Mucosa of gallbladder (tissue), 1 donor: ENCODE measurements at regions not wholly inside any gene's neighbourhood (a gene's known extent, or its start where the extent isn't known, plus 50 kb on each side); places are given as distances from the start of the nearest gene placed in this dataset.
A peak's percentile ranks its signal among the peaks of the same experiment; 100 is the strongest.

Experiments
- DNase-seq: peaks from one replicate; pipeline ENCODE4 v3.0.0-alpha.2; 2020; ENCODE audit warnings: low spot score
- donor health status: DM: no; HTN: no; CAD: no.

DNA sequence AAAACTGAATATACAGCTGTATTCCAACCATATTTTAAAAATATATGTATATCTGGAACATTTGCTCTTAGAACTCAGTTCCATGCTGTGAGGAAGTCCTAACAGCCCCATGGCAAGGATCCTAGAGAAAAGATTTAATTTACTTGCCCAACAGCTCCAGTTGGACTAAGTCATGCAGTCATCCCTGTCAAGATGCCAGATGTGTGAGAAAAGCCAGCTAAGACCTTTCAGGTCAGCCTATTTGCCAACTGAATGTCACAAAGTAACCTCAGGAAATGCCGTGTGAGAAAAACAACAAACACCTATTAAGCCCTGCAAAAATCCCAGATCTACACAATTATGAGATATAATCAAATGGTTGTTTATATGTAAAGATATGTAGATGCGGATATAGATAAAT lies 416.3 kb downstream of the NR2F1-AS1 start:
- peak; percentile 40 for DNase-seq

DNA sequence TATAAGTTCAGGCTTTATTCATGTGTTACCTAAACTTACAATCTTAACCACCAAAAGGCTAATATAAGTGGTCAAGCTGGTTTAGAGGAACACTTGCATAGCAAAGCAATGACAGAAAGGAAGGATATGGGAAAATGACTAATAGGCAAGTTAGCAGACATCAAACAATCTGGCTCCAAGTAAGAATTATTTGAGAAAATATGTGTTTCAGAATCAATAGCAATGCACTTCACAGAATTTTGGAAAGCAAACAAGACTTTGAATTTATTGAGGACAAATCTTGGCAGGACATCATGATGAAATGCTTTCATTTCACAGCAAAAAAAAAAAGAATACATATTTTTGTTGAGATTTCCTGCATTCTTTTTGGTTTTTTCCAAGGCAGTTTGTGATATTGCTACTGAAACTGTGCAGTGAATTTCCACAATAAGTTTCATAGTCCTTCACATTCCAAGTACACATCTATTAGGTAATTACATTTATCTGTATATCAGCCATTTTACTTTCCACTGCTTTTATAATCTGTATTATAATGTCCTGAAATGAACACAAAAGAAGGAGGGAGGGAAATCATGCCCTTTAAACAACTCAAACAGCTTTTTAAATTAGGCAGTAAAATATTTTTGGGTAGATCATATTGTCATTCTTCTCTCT lies 417.9 kb downstream of the NR2F1-AS1 start:
- no peak for DNase-seq

DNA sequence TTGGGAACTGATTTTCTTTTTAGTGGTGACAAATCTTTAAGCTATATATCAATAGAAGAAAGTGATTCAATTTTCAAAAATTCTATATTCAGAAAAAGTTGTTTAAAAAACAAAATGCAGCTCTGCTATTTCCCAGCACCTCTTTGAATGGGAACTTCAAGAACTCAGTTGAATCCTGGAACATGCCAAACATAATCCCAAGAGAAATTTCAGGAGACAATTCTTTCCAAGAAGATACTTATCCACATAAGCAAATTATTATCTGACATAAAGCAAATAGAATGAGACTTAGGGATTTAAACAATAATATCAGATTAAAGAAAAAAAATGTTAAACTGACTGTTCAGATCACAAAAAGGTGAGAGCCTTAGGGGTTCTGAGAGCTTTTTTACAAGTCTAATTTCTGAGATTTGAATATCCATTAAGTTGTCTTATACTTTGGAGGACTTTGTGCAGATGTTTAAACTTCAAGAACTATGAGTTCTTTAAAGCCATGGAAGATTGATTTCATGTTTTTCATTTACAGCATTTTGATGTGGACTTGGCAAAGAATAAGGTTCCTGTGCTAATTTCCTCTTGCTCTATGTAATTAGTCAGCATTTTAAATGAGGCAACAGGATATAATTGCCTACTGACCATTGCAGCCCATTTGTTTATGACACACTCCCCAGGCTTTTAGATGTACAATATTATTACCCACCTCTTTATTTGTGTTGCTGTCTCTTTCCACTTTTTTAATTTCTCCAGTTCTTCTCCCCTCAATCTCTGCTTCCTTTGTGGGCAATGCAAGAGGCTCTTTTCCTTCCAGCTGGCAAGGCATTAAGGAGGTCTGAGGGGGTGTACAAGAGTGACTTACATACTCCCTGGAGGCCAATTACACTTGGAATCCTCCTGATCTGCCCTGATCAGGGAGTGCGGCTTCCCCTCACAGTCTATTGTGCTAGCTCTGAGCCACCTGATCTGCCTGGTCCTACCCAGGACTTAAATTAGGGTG lies 419.1 kb downstream of the NR2F1-AS1 start:
- DNase-seq: no peak

DNA sequence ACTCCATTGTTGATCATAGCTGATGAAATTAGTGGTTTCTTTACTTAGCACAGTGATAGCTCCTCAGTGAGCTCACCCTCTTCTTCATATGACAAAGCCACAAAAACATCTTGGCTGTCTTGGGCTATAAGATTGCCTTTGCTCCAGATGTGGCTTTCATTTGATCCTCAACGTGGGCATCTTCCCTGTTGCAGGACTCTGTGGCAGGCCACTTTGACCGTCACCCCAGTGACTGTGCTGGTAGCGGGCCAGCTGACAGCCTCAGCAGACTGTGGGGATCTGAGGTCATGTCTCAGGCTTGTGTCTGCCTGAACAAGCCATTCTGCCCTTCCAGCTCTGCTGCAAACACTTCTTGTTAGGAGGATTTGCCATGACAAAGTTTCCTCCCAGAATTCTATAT lies 422.2 kb downstream of the NR2F1-AS1 start:
- no peak for DNase-seq

DNA sequence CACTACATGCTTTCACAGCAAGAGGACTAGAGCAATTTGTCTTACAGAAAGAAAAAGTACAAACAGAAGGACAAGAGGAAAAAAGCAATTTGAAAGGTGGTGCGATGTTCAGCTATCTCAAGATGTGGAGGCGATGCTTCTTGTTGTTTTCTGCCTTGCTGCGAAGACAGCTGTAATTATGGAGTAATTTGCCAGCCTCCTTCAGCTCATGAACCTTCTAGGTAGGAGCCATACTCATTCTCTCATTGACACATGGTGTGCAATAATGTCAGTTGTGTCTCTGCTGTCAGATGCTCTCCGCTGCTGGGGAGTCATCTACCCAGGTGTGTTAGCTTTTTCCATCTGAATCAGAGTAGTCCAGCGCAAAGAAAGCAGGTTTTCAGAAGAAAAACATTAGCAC lies 424.5 kb downstream of the NR2F1-AS1 start:
- DNase-seq: no peak

DNA sequence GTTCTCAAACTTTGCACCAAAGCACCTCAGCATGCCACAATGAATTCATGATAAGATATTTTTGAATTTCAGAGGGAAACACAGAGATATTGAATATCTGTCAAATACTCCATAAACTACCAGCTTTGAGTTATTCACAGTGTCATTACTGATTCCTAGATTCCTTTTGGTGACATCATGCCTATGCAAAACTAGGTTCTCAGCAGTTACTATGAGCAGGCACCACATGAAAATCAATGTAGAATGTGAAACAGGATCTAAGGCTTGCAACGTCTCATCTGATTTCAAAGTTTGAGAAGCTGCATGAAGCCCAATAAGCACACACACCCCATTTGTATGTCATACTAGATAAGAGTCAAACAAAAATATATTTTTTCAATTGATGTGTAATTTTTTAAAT lies 426.5 kb downstream of the NR2F1-AS1 start:
- no peak for DNase-seq

DNA sequence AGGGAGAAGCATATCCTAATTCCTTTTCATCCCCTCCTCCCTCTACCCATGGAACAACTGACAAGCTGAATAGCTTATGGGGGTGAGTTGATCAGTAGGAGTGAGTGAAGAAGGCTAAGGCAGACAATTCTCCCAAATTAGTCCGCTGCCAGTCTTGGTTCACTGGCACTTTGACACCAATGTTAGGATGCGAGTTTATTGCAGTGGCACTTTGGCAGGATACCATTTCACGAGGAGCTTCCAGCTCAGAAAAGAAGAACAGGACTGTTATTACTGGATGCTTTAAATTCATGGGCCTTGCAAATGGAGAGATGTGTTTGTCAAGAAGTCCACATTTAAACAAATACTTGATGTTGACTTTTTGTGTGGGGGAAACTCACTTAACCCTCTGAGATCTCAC lies 427.6 kb downstream of the NR2F1-AS1 start:
- DNase-seq: no peak

DNA sequence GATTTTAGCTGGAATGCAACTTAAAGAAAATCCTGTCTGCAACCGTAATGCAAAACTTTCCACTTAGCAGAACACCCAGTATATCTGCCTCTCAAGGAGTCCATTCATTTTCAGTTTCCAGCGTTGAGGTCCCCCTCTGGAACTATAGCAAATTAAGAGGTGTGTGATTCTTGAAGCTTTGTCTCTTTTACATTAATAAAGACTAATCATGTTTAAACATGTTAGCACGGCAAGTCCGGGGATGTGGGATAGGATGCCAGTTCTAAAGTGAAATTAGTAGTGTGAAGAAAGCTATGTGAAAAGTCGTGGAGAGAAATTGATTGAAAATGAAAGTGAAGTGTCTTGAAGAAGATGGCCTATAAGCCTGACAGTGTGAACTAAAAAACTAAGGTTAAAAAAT lies 429.1 kb downstream of the NR2F1-AS1 start:
- DNase-seq: no peak

DNA sequence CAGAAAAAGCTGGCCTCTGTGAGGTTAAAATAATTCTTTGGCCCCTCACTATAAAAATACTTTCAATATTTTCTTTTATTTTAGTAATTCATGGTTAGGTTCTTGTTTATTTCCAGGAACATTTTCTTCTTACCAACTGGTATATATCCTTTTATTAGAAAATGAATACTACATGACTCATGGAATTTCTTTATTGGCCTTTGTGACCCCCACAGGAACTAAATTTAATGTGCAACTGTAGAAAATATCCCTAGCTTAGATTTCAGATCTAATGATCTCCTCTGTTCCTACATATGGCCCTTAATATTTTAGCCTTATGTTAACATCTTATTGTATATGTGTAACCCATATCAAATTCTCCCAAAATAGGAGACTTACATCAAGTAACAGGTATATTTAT lies 429.9 kb downstream of the NR2F1-AS1 start:
- DNase-seq: no peak

DNA sequence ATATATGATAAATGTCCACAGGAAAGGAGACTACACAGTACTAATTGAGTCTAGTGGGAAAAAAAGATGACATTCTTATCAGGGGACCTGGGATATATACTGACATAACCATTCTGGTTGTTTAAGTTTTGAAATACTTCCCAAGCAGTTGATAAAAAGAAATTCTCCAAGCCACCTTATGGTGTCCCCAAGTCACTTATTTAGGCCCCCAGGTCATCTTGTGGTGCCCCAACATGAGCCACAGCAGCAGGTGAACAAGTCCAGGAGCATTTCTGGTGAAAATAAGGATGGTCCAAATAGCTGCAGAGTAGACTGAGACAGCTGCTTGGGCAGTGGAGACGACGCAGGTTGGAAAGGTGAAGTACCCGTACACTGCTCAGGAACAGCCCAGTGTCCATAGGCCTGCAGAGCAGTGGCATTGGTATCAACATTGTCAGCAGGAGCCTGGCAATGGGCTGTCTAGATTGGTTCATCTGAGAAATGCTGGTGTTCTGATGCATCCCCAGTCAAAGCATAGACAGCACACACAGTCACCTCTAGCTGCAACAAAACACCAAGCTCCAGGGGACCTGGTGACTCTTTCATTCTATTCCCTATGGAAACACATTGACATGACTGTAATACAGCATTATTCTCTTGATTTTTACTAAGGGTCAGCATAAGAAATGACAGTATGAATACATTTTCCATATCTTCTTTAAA lies 430.6 kb downstream of the NR2F1-AS1 start:
- no peak for DNase-seq

DNA sequence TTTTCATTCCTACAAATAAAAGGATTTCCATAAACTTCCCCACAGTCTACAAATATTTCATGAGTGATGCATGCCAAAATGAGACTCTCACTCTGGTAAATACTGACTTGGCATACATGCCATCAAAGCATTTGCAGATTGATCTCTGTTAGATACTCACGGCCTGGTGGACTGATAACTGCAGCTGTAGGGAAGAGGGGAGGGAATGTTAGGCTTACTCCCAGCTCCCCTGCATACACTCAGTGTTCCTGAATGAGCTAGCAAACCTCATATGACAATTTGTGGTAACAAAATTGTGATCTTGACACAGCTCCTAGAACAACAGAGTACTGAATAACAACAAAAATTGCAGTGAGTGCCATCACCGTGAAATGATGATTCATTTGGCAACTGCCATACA lies 435.3 kb downstream of the NR2F1-AS1 start:
- no peak for DNase-seq

DNA sequence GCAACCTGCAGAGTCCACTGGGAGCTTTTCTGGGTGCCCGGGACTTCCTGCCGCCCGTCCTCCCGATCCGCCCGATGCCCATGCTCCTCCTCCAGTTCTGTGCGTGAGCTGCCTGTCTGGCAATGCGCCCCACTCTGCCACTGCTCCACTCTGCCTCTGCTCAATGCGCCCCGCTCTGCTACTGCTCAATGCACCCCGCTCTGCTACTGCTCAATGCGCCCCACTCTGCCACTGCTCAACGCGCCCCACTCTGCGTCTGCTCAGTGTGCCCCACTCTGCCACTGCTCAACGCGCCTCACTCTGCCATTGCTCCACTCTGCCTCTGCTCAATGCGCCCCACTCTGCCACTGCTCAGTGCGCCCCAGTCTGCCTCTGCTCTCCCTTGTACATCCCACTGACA lies 436.0 kb downstream of the NR2F1-AS1 start:
- DNase-seq: no peak

DNA sequence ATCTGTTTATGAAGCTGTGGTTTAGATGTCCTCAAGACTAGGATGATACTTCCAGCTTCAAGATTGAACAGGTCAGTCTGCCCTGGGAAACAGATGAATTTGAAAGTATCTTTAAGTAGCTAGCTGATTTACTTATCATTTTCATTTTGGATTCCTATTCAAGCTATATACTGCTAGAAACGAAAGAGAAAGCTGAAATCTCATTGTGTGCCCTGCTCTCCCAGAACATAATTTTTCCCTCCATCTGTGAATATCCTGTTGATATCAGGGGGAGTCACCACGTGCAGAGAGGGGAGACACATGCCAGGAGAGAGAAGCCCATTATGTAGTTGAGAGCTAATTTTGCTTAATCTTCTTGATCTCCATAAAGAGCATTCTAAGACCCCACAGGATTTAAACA lies 439.1 kb downstream of the NR2F1-AS1 start:
- DNase-seq: no peak

DNA sequence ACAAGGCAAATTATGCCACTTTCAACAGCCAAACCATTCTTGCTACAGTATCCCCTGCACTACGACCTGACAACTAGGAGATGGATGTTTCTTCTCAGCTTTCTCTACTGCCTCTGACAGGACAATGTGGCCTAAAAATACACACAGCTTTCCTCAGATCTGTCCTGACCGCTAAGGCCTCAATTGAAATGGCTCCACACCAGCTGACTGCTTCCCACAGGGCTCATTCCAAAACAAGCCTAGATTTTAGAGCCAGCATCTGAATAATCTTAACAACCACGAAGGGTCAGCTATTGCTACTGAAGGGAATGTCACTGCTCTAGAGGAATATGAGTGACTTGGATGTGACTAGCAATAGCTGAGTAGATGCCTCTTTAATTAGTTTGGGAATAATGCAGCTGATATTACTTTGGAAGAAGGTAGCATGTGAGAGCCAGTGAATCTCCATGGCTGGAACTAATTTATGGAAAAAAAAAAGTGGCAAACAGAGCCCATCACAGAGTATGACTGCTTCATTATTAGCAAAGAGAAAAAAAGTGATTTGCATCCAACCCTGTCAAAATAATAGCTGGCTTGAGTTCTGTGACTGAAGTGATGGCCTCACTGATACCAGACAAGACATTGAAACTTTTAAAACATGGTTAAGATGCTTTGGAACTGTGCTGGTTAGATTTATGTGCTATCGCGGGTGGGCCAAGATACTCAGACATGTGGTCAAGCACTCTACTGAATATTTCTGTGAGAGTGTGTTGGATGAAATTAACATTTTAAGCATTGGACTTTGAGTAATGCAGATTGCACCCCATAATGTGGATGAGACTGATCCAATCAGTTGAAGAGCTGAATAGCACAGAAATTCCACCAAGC lies 450.2 kb downstream of the NR2F1-AS1 start:
- no peak for DNase-seq

DNA sequence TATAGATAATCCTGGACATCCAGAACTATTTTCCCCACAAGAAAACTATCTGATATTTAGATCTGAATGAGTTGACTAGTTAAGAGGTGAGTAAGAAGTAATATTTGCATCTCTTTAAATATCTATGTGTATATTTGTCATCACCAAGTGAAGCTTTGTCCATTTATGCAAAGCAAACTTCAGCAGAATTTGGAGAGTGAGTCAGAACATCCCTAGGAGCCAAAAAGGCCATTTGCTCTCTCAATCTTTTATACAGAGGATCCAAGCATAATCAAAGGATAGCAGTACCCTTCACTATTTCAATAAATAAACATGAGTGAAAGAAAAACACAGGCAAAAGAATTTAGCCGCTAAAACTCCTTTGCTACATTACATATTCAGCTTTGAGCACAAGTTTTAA lies 454.4 kb downstream of the NR2F1-AS1 start:
- no peak for DNase-seq

DNA sequence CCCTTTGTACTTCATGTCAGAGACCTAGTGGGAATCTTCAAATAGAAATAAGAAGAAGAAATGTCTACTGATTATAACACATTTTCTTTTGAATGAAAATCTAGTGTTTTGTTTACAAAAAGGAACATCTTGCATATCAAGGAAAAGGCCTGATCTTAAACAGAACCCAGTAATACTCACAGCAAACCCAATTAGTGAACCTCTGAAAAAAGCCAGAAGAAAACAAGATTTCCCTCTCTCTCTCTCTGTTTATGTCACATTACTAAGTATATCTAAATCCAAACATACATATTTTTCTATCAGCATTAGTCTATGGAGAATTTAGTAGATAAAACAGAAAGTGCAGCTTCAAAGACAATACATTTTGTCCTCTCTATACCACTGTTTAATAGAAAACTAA lies 457.9 kb downstream of the NR2F1-AS1 start:
- DNase-seq: no peak

DNA sequence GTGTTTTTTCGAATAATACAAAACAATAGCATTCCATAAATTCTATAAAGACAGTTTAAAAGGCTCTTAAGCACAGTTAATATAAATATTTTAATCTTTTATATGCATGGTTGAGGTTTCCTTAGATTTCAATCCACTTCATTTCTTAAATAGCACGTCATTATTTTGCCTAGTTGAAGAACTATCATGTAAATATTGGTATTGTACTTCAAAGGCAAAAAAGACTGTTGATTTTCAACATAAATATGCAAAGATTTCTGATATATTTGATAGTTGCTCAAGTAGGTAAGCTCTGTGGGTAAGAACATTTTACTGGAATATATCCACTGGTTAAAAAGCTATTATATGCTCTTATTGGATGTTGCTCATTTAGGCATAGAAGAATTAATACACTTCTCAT lies 458.6 kb downstream of the NR2F1-AS1 start:
- DNase-seq: no peak

DNA sequence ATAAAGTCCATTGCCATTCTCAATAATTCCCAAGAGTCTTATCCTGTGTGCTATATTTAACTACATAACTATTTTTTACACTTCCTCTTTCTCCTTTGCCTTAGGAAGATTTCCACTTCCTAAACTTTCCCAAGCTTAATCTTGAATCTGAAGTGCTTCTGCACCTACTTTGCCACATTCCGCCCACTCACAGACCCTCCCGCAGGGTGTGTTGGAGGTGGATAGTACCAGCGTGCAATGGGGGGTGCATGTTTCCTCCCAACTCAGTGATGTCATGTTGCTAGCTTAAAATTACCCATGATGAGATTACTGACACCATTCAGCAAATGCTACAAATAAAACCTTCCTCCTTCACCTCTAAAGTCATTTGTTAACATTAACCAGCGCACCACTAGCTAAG lies 460.2 kb downstream of the NR2F1-AS1 start:
- DNase-seq: no peak

DNA sequence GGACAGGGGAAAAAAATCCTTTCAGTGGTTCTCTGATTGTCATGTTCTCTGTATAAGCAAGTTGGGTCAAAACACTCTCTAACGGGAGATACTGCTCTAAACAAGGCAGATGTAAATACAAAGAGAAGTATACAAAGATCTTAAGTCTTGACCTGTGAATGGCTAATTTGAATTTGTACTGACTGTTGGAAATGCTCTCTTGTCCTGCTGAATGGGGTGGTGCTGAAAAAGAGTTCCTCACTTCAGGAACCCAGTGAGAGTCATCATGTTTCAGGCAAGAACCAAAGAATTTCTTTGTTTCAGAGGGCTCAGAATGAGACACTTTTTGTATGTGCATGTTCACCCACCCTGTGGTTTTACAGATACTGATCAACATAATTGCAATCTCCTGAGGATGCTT lies 461.0 kb downstream of the NR2F1-AS1 start:
- DNase-seq: no peak

DNA sequence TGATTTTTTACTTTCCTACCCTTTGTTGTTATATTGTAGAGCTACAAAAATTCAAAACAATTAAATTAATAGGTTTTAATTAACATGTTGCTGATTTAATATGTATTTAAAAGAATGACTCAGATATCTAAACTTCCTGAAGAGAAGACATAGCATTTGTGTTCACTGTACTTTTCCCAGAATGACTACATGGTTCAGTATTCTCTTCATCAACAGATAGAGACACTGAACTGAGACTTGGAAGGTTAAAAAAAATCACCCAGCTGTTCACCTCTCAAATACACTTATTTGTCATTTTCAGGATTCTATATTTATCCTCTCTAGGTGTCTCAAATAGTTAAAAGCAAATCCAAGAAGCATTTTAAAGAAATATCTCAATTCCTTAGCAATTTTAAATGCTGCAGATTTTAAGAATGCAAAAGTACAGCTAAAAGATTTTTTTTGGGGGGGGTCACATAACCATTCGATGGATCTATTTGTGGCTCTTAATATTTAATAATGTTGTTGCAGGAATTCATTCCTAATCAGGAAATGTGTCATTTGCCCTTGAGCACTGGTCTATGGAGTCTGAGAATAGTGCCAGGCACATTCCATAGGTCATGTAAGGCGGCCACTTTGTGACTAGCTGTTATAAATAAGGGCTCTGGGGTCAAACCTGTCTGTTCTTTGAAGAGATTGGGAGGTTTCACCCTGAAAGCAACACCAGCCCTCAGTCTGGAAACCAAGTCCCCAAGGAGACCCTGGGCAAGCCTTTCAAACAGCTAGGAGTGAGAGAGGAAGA lies 463.1 kb downstream of the NR2F1-AS1 start:
- DNase-seq: no peak
